ENCODE measurements at regions not wholly inside any gene's neighbourhood (a gene's known extent, or its start where the extent isn't known, plus 50 kb on each side); places are given as distances from the start of the nearest gene placed in this dataset.

GRCh38 chr5:93126634-93127033 lies 454.4 kb downstream of the NR2F1-AS1 start:
- H4K20me1 ChIP-seq (ENCODE audit: insufficient read depth, low read length): no peaks in the 10 kb centered on the region
- H3K36me3 ChIP-seq (ENCODE audit: insufficient read depth, low read length): no peaks in the 10 kb centered on the region
- H2AFZ ChIP-seq (ENCODE audit: low read length): no peak overlapping the region
- H3K4me2 ChIP-seq (ENCODE audit: low read length): no peak overlapping the region
- no peak overlapping the region for H3K27ac ChIP-seq (ENCODE audit: low read depth, low read length, poor library complexity, severe bottlenecking)
- H3K9me2 ChIP-seq (ENCODE audit: low read depth, low read length): no peaks in the 10 kb centered on the region
- TF ChIP-seq CTCF (IDR thresholded peaks at IDR 0.05; ENCODE audit: low read length) (no peak), EZH2 (IDR thresholded peaks at IDR 0.05; ENCODE audit: borderline replicate concordance, low read length) (no peak)
- H3K27me3 ChIP-seq (ENCODE audit: insufficient read depth, low read length): no peaks in the 10 kb centered on the region
- H3K9me3 ChIP-seq (ENCODE audit: low read length): no peaks in the 10 kb centered on the region
- H3K4me1 ChIP-seq (ENCODE audit: insufficient read depth, low read length, severe bottlenecking): no peaks in the 10 kb centered on the region
- no peak overlapping the region for H3K4me3 ChIP-seq (ENCODE audit: low read depth, low read length, poor library complexity, severe bottlenecking)
- H3K9ac ChIP-seq (ENCODE audit: low read length): no peak overlapping the region
- no peaks in the 10 kb centered on the region for H3K79me2 ChIP-seq (ENCODE audit: insufficient read depth, low read length)
- H3F3A ChIP-seq (ENCODE audit: insufficient read depth, low read length): no peaks in the 10 kb centered on the region

GRCh38 chr5:93123127-93123526 lies 457.9 kb downstream of the NR2F1-AS1 start:
- Histone ChIP-seq H3K27me3 (ENCODE audit: insufficient read depth, low read length) (no peaks in the 10 kb centered on the region), H3K9me2 (ENCODE audit: low read depth, low read length) (no peaks in the 10 kb centered on the region), H3F3A (ENCODE audit: insufficient read depth, low read length) (no peaks in the 10 kb centered on the region), H3K4me3 (ENCODE audit: low read depth, low read length, poor library complexity, severe bottlenecking) (no peak overlapping the region), H3K27ac (ENCODE audit: low read depth, low read length, poor library complexity, severe bottlenecking) (no peak overlapping the region), H3K4me2 (ENCODE audit: low read length) (no peak overlapping the region), H4K20me1 (ENCODE audit: insufficient read depth, low read length) (no peaks in the 10 kb centered on the region), H3K79me2 (ENCODE audit: insufficient read depth, low read length) (no peaks in the 10 kb centered on the region), H3K4me1 (ENCODE audit: insufficient read depth, low read length, severe bottlenecking) (no peaks in the 10 kb centered on the region), H3K9ac (ENCODE audit: low read length) (no peak overlapping the region), H3K9me3 (ENCODE audit: low read length) (no peaks in the 10 kb centered on the region), H2AFZ (ENCODE audit: low read length) (no peak overlapping the region), H3K36me3 (ENCODE audit: insufficient read depth, low read length) (no peaks in the 10 kb centered on the region)
- TF ChIP-seq CTCF (IDR thresholded peaks at IDR 0.05; ENCODE audit: low read length) (no peak), EZH2 (IDR thresholded peaks at IDR 0.05; ENCODE audit: borderline replicate concordance, low read length) (no peak)

DNA sequence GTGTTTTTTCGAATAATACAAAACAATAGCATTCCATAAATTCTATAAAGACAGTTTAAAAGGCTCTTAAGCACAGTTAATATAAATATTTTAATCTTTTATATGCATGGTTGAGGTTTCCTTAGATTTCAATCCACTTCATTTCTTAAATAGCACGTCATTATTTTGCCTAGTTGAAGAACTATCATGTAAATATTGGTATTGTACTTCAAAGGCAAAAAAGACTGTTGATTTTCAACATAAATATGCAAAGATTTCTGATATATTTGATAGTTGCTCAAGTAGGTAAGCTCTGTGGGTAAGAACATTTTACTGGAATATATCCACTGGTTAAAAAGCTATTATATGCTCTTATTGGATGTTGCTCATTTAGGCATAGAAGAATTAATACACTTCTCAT lies 458.6 kb downstream of the NR2F1-AS1 start:
- Histone ChIP-seq H3K4me2 (ENCODE audit: low read length) (no peak overlapping the region), H3K27me3 (ENCODE audit: insufficient read depth, low read length) (no peaks in the 10 kb centered on the region), H3K9me2 (ENCODE audit: low read depth, low read length) (no peaks in the 10 kb centered on the region), H3K27ac (ENCODE audit: low read depth, low read length, poor library complexity, severe bottlenecking) (no peak overlapping the region), H3K79me2 (ENCODE audit: insufficient read depth, low read length) (no peaks in the 10 kb centered on the region), H2AFZ (ENCODE audit: low read length) (no peak overlapping the region), H3F3A (ENCODE audit: insufficient read depth, low read length) (no peaks in the 10 kb centered on the region), H3K36me3 (ENCODE audit: insufficient read depth, low read length) (no peaks in the 10 kb centered on the region), H3K4me1 (ENCODE audit: insufficient read depth, low read length, severe bottlenecking) (no peaks in the 10 kb centered on the region), H4K20me1 (ENCODE audit: insufficient read depth, low read length) (no peaks in the 10 kb centered on the region), H3K9me3 (ENCODE audit: low read length) (no peaks in the 10 kb centered on the region), H3K4me3 (ENCODE audit: low read depth, low read length, poor library complexity, severe bottlenecking) (no peak overlapping the region), H3K9ac (ENCODE audit: low read length) (no peak overlapping the region)
- no peak for TF ChIP-seq EZH2 (IDR thresholded peaks at IDR 0.05; ENCODE audit: borderline replicate concordance, low read length)
- no peak for TF ChIP-seq CTCF (IDR thresholded peaks at IDR 0.05; ENCODE audit: low read length)

All from OCI-LY1 (cell line).